ENCODE measurements at regions not wholly inside any gene's neighbourhood (a gene's known extent, or its start where the extent isn't known, plus 50 kb on each side); places are given as distances from the start of the nearest gene placed in this dataset.

DNA sequence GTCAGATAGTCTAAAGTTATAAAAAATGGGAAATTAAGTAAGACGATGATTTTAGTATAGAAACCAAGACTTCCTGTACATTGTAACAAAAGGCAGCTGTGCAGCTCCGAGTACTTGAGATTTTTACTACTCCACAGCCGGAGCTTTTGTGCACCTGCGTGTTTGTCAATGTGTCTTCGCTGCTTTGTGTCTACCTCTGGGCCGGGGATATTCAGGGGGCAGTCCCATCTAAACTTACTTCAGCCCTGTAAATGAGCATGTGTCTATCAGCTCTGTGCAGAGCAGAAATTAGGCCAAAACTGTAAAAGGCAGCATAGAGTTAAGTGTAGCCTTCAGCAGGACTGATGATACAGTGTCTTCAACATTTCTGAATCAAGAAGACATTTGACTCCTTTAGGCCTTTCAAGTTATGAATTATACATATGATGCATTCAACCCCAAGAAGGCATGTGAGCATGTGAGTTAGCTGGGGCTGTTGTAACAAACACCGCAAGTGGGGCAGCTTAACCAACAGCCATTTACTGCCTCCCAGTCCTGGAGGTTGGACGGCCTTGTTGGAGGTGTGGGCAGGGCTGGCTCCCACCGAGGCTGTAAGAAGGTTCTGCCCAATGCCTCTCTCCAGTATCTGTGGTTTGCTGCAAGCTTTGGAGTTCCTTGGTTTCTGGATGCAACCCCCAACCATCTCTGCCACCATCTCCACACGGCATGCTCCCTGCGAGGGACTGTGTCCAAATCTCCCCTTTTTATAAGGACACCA, 191.0 kb upstream of the IRS2 start:
- no peak for DNase-seq (ENCODE audit: low read depth)

DNA sequence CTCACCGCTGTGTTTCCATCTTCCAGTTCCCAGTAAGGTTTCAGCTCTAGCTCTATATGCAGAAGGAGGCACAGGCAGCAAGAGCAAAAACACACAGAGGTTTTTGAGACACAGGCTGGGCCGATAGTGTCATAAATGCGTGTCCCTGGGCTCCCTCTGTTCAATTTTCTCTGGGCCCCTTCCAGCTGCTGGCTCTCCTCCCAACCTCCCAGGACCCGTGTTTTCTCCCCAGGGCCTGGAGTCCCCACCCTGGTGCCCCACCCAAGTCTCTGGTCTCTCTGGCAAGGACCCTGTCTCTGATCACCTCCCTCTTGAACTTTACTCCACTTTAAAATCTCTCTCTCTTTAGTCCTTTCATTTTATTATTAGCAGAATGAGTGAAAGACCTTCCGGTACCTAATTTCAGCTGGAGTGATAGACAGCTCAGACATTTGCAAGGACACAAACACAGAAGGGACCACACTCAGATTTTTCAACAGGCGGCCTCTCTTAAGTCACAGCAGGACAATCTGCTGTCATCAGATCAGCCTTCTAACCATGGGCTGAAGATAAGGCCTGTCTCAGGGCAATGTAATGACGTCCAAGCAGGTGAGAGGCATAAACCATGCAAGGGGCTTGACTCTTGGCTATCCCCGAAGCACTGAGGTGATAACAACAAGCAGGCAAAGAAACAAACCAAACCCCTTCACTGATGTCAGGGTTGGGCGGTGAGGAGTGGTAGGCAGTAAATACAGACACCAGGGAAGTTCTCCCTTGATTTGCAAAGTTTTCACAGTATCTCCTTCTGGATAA, 190.0 kb upstream of the IRS2 start:
- no peak for DNase-seq (ENCODE audit: low read depth)

DNA sequence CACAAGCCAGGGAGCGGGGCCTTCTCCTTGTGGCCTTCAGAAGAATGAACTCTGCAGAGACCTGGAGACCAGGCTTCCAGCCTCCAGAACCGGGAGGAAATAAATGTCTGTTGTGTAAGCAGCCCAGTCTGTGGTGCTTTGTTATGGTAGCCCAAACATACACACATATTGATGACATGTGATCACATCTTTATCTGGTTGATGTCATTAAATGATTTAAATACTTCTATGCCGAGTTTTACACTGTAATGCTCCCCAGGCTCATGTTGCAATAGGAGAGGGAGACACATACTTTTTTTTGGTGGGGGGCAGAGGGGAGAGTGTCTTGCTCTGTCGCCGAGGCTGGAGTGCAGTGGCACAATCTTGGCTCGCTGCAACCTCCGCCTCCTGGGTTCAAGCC, 188.0 kb upstream of the IRS2 start:
- no peak for DNase-seq (ENCODE audit: low read depth)

DNA sequence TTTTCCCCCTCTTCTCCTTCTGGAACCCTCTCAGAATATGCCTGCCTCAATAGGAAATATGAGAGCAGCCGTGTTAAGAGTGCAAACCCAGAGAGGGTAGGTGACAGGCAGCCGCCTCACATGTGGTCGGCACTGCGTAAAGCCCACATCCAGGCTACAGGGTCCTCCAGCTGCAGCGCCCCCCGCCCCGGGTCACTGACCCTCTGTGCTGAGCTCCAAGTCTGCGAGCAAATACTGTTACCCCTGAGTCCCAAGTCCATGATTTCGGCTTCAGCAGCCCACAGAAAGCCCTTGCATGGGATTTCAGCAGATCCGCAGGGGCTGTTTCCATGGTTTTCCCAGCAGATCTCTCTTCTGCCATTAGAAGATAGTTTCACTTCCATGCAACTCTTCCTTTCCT, 186.9 kb upstream of the IRS2 start:
- DNase-seq (ENCODE audit: low read depth), result no peak

DNA sequence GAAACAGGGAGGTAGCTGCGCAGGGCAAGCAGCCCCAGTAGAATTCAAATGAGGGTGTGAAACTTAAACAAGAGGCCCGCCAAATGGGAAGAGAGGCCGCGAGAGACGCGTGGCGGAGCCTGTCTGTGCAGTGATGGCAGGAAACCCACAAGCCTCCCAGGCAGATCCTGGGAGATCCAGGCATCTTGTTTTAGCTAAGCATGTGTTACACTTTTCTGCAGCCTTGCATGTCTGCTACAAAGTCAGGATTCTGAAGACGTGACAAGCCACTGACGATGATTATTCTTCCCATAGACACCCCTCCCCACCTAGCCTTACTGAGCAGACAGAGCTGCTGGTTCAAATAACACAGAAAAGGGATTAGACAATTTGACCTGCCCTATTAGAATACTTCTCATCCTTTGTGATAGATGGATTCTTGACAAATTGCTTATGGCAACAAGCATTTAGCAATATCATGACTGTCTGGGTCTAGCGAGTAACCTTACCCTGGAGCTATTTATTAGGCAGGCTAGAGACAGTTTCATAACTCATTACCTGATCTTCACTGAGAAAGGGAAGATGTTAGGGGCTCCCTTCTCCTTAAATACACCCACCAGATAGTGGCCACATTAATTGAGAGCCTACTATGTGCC, 185.2 kb upstream of the IRS2 start:
- DNase-seq (ENCODE audit: low read depth), result no peak

DNA sequence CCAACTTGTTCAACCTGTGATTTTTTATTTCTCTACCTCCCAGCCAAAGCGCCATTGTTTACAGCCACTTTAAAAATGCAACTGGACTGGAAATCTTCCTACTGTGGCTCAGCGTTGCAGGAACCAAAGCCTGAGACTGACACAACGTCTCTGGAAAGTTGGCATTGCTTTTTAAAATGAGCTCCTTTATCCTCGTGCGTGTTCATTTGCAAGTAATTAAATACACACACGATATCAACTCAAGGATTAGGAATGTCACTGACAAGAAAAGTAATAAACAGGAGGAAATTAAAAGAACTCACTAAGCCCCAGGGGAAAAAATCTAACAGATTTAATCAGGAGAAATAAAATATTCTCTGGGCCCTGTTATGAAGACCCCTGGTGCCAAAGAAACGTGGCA, 184.6 kb upstream of the IRS2 start:
- DNase-seq (ENCODE audit: low read depth), result no peak

DNA sequence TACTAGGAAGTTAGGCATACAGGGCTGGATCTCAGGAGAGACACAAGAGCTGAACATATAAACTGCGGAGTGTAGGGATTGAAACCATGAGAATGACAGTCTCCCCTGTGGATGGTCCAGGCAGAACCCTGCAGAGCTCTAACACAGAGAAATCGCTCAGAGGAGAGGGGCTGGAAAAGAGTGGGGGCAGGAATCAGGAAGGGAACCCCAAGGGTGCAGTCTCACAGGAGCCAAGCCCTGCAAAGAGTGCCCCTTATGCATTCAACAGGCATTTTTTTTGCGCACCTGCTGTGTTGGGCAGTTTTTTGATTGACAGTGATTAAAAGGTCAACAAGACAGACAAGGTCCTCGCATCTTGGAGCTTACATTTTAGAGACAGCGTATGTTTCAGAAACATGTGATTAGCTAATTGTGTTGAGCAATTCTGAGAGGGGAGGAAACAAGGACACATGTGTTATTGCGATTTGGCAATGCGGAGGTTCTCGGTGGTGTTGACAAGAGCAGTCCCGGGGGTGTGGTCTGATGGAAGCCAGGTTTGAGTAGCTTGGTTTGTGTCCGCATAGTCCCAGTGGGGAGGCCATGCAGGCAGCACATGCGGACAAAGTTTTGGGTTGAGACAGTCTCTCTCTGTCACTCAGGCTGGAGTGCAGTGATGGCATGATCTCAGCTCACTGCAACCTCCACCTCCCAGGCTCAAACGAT, 182.6 kb upstream of the IRS2 start:
- no peak for DNase-seq (ENCODE audit: low read depth)

DNA sequence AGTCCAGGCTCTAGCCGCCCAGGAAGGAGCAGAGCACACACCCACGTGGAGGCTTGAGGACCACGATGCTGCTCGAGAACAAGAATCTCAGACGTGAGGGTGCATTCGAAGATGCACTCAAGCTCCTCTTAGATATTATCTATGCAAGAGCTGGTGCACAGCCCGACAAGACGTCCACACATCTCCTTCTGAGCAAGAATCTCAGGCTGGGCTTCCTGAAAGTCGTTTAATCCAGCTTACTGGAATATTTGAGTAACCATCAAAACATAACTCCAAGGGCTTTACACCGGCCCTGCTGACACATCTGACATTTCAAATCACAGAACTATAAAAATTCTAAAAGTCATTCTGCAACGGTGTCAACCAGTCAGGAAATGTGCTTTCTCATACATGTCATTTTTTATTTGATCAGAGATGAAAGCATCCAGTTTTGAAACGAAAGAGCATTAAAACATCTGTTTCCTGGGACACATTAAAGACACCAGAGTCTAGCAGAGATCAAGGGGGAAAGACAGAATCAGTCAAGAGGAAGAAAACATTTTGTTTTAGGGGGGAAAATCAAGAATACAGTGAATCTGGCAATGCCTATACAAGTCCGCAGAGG, 177.7 kb upstream of the IRS2 start:
- DNase-seq (ENCODE audit: low read depth), result no peak

DNA sequence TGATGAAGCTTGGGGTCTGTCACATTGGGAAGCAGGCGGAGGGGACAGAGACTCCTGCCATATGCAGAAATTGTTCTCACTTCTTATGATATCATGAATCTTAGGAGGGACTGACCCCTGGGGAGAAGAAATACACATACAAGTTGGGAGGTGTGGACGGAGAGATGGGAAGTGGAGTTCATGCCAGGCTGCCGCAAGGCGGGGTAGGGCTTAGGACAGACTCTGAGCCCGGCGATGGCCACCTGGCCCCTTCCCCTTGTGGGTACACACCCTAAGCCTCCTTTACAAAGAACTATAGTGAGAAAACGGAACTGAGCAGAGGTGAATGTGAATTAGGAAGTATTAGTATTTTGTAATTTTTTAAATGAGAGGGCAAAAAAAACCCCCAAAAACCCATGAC, 177.0 kb upstream of the IRS2 start:
- DNase-seq (ENCODE audit: low read depth), result no peak

DNA sequence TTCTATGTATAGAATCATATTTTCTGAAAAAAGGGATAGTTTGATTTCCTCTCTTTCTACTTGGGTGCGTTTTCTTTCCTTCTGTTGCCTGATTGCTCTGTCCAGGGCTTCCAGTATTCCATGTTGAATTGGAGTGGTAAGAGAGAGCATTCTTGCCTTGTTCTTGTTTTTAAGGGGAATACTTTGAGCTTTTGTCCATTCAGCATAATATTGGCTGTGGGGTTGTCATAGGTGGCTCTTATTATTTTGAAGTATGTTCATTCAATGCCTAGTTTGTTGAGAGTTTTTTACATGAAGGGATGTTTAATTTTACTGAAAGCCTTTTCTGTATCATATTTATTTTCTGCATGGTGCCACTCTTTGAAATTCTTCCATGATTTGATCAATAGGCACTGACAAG, 173.5 kb upstream of the IRS2 start:
- no peak for DNase-seq (ENCODE audit: low read depth)

DNA sequence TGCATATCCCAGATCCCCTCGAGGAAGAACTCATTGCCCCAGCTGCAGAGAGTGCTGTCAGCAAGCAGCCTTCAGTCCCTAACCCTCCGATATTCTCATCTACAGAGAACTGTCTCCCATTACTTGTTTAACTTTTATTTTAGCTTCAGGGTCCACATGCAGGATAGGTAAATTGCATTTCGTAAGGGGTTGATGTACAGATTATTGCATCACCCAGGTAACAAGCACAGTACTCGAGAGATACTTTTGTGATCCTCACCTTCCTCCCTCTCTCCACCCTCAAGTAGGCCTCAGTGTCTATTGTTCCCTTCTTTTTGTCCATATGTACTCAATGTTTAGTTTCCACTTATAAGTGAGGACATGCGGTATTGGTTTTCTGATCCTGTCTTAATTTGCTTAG, 171.5 kb upstream of the IRS2 start:
- DNase-seq (ENCODE audit: low read depth), result no peak

DNA sequence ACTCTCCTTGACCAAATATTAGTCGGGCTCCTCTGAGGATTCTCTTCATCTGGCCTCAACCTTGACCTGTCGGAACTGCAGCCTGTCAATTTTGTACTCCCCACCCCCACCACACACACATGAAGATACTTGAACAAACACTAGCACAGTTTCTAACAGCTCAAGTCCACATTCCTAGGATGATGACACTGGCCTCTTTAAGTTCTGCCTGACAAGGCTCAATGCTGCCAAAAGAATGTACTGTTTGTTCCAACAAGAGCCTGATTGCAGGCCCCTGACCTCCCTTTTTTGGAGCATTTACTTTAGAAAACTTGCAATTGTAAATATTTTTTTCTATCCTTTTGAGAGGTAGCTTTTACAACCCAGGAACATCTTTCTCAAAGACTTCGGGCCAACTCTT, 169.2 kb upstream of the IRS2 start:
- no peak for DNase-seq (ENCODE audit: low read depth)

DNA sequence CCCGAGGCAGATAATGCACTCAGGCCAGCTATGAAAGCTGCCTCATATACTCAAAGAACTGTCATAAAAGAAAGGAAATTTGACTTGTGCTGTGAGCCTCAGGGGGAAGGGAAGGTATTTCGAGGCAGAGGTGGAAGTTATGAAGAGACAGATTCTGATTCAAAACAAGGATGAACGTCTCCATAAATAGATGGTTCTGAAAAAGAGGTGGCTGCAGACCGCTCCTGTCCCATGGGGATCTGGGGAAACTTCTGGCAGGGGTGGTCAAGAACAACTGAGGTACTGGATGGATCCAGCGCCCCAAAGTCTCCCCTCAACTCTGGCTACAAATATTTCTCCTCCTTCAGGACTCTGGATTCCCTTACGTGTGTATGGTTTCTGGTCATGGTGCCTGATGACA, 168.1 kb upstream of the IRS2 start:
- DNase-seq (ENCODE audit: low read depth), result no peak

DNA sequence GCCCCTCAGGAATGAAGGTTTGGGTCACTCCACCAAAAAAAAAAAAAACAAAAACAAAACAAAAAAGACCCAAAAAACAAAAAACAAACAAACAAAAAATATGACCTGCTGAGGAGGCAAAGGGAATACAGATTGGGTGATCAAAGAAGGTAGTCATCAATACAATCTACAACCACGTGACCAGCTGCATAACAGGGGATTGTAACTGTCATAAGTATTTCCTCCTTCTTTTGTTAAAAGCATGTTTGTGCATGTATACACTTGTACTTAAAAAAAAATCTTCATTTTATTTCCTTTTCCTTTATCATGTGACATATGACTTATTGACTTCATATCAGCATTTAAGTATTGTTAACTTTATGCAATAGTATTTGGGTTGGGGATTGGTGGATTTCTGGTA, 165.1 kb upstream of the IRS2 start:
- DNase-seq (ENCODE audit: low read depth), result no peak

DNA sequence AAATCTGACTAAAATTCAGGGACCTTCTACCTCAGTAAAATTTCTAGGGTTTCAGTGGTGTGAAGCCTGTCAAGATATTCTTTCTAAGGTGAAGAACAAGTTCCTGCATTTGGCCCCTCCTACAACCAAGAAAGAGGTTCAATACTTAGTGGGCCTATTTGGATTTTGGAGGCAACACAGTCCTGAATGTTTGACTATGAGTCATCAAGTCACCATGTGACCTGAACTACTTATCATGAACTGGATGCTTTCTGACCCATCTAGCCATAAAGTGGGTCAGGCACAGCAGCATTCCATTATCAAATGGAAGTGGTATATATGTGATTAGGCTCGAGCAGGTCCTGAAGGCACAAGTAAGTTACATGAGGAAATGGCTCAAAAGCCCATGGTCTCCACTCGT, 163.0 kb upstream of the IRS2 start:
- no peak for DNase-seq (ENCODE audit: low read depth)

DNA sequence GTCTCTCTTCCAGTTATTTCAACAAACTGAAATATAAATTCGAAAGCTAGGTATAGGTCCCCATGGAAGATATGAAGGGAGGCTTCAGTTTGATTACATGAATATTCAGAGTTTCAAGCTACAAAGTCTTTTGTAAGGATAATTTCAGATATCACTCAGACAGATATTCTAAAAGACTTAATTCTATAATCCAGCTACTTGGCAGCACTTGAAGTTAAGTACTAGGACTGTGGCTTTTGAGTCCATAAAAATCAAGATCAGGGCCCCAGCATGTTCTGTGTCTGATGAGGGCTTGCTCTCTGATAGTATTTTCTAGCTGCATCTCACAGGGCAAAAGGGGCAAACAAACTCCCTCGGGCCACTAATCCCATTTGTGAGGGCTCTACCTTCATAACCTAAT, 160.6 kb upstream of the IRS2 start:
- DNase-seq (ENCODE audit: low read depth), result no peak

DNA sequence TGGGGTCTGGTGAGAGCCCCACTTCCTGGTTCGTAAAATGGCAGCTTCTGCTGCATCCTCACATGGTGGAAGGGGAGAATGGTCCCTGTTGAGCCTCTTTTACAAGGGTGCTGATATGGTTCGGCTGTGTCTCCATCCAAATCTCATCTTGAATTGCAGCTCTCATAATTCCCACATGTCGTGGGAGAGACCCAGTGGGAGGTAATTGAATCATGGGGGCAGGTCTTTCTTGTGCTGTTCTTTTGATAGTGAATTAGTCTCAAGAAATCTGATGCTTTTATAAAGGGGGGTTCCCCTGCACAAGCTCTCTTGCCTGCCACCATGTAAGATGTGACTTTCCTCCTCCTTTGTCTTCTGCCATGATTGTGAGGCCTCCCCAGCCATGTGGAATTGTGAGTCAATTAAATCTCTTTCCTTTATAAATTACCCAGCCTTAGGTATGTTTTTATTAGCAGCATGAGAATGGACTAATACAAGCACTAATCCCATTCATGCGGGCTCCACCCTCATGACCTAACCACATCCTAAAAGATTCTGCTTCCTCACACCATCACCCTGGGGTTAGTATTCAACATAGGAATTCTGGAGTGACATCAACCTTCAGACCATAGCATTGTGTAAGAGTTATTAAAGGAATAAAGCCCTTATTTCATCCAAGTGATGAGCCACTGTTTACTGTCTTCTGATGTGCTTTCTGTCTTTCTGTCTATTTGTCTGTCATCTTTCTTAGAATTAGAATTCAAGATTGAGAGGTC, 159.0 kb upstream of the IRS2 start:
- peak; percentile 70 for DNase-seq (ENCODE audit: low read depth)

DNA sequence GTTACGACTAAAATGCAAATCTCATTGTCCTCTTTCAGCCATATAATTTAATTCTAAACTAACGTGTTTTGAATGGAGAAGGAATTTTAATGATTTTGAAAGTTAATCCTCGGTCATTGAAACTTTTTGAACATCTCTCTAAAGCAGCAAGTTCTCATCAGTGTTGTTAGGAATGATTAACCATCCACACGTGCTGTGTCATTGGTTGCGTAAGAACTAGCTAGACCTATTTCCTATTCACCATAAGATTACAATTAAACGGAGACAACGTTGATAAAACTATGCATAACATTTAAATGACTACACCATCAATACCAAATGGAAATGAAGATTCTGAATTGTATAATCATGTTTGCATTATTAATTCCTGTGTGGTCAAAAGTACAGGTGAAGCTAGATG, 155.6 kb upstream of the IRS2 start:
- no peak for DNase-seq (ENCODE audit: low read depth)

DNA sequence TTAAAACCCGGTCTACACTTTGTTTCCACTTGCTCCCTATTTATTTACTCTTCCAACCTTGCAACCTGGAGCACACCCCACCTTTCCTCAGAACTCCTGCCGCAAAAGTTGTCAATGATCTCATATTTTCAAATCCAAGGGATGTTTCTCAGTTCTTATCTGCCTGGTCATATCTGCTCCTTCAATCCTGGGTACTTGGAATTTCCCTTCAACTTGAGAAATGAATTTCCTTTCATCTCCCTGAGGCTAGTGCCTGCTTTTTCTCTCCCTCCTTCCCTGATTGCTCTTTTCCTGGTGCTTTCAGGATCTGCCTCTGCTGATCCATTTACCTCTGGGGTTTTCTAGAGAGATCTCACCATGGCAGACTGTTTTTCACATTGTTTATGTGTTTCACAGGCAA, 154.8 kb upstream of the IRS2 start:
- DNase-seq (ENCODE audit: low read depth), result no peak

DNA sequence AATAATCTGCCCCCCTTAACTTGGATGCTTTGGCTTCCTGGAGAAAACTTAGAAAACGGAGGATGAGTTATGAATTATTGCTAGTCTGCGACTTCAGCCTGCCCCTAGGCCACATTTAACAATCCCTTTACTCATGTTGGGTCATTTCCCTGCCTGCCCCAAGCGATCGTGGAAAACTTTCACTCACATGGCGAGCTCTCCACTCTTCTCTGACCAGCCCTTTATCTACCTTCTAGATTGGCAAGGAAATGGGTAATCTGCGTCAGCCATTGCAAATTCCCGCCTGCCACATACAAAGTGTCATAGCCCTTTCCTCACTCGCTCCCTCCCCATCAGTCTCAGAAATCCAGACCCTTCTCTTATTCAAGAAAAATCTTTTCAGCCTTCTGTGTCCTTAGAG, 154.3 kb upstream of the IRS2 start:
- DNase-seq (ENCODE audit: low read depth), result no peak

DNA sequence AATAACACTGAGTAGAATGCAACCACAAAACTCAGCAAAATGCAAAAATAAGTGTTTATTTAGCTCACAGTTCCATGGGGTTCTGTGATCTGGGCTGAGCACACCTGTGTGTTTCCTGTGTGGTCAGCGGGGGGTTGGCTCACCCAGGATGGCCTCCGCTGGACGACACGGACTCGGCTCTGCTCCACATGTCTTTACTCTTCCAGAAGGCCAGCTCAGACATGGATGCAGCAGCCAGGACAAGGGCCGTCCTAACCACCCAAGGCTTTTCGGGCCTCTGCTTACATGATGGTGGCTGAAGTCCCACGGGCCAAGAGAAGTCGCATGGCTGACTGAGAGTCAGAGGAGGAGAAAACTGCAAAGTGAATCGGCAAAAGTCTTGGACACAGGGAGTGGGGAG, 153.5 kb upstream of the IRS2 start:
- DNase-seq (ENCODE audit: low read depth), result no peak

DNA sequence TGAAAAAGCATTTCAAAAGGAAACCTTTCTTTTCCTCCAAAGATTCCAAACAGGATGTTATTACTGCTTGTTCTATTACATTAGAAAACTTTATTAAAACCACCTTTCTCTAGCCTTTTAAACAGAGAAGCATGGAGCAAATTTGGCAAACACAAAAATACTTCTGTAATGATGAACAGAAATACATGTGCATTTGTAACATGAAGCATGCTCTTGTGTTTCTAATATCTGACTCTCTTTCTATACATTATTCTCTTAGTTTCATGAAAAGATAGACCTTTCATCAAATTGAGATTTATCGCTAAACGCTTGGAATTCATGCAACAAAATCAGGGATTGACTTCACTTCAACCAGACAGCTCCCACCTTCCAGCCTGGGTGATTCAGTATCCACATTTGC, 152.8 kb upstream of the IRS2 start:
- DNase-seq (ENCODE audit: low read depth), result no peak

All from stromal cell of bone marrow (primary cell).